Activated naive CD8-positive, alpha-beta T cell treated with anti-CD3 and anti-CD28 coated beads for 36 hours (primary cell): ENCODE measurements at regions not wholly inside any gene's neighbourhood (a gene's known extent, or its start where the extent isn't known, plus 50 kb on each side); places are given as distances from the start of the nearest gene placed in this dataset.

Experiments used
- DNase-seq: peaks from one replicate; pipeline ENCODE4 v3.0.0; 2021
- H3K27ac Mint-ChIP-seq: one replicate; pipeline ENCODE4 v1.8.0; 2022; ENCODE audit warnings: mild to moderate bottlenecking, moderate library complexity, mixed read lengths
- H3K27me3 Mint-ChIP-seq: one replicate; pipeline ENCODE4 v1.8.0; 2022; ENCODE audit warnings: mild to moderate bottlenecking, mixed read lengths
- H3K36me3 Mint-ChIP-seq: one replicate; pipeline ENCODE4 v1.8.0; 2021; ENCODE audit warnings: mild to moderate bottlenecking, mixed read lengths
- H3K4me1 Mint-ChIP-seq: one replicate; pipeline ENCODE4 v1.8.0; 2021; ENCODE audit warnings: mixed read lengths
- H3K4me3 Mint-ChIP-seq: one replicate; pipeline ENCODE4 v1.8.0; 2022; ENCODE audit warnings: mild to moderate bottlenecking, moderate library complexity, mixed read lengths
- H3K9me3 Mint-ChIP-seq: one replicate; pipeline ENCODE4 v1.8.0; 2022; ENCODE audit warnings: mixed read lengths

DNA sequence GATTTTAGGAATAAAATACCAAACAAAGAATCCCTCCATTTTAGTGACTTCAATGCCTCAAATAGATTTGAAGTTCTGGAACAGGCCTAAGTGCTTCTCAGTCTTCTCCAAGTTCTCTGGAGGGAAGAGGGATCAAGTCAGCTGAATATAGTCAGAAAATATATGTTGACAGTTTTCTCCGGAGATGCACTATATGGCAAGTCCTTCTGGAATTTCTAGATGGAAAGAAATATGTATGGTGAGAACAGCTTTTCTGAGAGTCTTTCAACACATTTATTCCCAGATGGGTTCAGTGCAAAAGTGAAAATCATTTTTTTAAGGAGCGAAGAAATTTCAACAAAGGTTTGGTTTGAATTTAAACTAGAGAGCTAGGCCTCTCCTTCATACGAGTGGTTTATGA is 317.4 kb upstream of the SLC30A5 start:
- Mint-ChIP-seq H3K27ac (no peak overlapping the region), H3K4me3 (no peak overlapping the region), H3K9me3 (peaks cover 4% of the 10 kb centered on the region), H3K4me1 (peaks cover 2% of the 10 kb centered on the region), H3K36me3 (peaks cover 4% of the 10 kb centered on the region), H3K27me3 (no peaks in the 10 kb centered on the region)
- no peak for DNase-seq

DNA sequence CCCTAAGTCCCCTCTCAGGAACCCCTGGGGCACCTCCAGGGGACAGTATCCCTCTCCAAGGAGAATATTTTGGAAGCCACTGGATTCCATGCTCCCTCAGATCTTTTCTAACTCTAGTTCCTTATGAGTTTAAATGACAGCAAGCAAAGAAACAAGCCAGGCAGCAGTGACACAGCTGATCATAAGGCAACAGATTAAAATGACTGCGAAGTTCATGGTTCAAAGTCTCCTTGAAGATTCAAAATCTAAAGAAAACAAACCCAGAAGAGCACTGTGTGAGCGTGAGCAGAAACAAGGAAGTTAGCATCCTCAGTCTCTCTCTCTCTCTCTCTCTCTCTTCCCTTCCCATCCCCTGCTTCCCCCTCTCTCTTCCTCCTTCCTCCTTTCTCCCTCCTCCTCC is 316.7 kb upstream of the SLC30A5 start:
- Mint-ChIP-seq H3K4me3 (no peak overlapping the region), H3K36me3 (peaks cover 4% of the 10 kb centered on the region), H3K4me1 (peaks cover 2% of the 10 kb centered on the region), H3K9me3 (peaks cover 4% of the 10 kb centered on the region), H3K27ac (no peak overlapping the region), H3K27me3 (no peaks in the 10 kb centered on the region)
- no peak for DNase-seq

DNA sequence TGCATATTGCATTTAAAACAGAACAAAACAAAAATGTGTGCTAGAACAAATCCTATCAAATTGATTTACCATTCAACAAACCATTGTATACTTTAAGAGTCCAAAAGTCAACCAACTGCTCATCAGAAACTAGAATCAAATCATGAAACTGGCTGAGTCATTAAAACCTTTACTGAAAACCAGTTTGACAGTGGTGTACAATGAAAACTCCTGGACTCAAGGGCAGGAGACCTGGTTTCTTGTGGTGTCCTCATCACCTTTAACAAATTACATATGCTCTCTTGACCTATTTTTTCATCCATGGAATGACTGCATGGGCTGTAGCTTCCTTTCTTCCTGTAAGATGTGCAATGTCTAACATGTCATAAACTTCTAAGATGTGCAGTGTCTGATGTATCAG is 315.3 kb upstream of the SLC30A5 start:
- H3K4me3 Mint-ChIP-seq: no peak overlapping the region
- H3K4me1 Mint-ChIP-seq: peaks cover 2% of the 10 kb centered on the region
- no peaks in the 10 kb centered on the region for H3K27me3 Mint-ChIP-seq
- peaks cover 7% of the 10 kb centered on the region for H3K9me3 Mint-ChIP-seq
- peaks cover 4% of the 10 kb centered on the region for H3K36me3 Mint-ChIP-seq
- no peak for DNase-seq
- H3K27ac Mint-ChIP-seq: no peak overlapping the region

DNA sequence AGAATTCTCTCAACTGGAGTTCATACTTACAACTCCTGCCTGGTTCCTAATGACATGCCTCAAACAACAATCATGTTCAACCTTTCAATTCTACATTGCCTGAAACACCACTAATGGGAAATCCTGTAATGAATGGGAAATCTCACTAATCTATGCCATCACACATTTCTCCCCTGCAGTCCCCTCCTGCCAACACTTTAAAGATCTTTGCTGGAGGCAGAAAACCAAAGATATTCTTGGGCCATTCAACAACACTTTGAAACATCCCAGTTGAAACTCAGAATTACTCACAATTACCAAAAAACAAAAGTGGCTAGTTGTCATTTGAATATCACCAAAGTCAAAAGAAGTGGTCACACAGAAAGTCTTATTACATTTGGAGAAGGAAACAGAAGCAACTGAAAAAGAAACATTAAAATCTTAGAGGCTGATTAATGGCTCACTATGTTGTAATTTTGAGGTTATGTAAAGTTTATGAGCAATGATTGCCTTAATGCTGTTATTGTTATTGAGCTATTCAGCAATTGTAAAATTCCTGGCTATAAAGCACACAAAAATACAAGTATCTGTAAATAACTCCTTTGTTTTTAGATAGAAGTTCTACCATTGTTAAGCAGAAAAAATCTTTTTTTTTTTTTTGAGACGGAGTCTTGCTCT is 313.4 kb upstream of the SLC30A5 start:
- H3K27me3 Mint-ChIP-seq: no peaks in the 10 kb centered on the region
- peaks cover 2% of the 10 kb centered on the region for H3K36me3 Mint-ChIP-seq
- peaks cover 11% of the 10 kb centered on the region for H3K9me3 Mint-ChIP-seq
- DNase-seq: no peak
- H3K4me3 Mint-ChIP-seq: no peak overlapping the region
- no peak overlapping the region for H3K27ac Mint-ChIP-seq
- peaks cover 2% of the 10 kb centered on the region for H3K4me1 Mint-ChIP-seq

DNA sequence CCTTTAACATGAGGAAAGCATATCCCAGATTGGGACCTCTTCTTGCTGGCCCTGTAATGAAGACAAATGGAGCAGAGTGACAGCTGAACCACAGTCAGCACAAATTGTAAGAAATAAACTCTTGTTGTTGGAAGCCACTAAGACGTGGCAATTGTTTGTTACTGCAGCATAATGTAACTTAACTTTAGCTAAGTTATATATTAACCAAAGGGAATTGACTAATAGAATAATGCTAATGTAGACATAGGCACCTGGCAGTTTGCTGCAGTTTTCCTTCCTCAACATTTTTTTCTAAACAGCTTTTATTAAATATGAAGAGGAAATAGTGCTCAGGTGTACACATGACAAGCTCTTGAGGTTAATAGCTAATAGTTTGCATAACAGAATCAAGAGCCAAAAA is 300.7 kb upstream of the SLC30A5 start:
- Mint-ChIP-seq H3K27ac (no peak overlapping the region), H3K27me3 (no peaks in the 10 kb centered on the region), H3K36me3 (no peaks in the 10 kb centered on the region), H3K4me1 (no peaks in the 10 kb centered on the region), H3K4me3 (no peak overlapping the region), H3K9me3 (no peaks in the 10 kb centered on the region)
- no peak for DNase-seq

DNA sequence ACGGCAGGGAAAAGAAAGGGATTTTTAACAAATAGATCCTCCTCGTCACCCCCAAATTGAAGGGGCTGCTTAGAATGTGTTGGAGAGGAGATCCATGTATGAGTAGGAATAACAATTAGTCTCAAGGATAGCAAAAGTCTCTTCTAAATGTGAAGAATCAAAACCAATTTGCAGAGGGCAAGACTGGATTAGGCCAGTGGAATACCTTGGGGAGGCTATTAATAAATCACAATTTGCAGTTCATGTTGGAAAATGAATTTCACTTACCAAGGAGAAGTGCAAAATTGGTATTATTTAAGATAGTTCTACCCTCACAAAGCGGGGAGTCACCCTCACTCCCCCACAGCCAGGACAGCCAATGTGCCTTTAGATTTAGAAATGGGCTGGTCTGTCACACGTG is 299.8 kb upstream of the SLC30A5 start:
- Mint-ChIP-seq H3K4me3 (no peak overlapping the region), H3K4me1 (no peaks in the 10 kb centered on the region), H3K9me3 (no peaks in the 10 kb centered on the region), H3K27ac (no peak overlapping the region), H3K36me3 (no peaks in the 10 kb centered on the region), H3K27me3 (no peaks in the 10 kb centered on the region)
- no peak for DNase-seq

DNA sequence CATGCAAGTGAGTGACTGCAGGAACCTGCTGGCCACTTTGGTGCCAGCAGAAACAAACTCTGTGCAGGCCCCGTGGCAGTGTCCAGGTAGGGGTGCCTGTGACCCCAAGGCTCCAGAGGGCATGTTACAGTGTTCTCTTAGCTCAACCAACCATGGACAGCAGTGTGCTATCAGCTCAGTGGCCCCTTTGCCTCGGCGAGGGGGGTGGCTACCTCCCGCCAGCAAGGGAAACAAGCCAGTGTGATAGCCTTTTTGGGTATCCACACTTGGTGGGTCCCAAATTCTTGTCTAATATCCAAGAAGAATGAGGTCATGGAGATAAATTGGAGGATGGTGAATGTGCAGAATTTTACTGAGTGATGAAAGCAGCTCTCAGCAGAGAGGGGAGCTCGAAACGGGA is 298.6 kb upstream of the SLC30A5 start:
- no peak for DNase-seq
- H3K27me3 Mint-ChIP-seq: no peaks in the 10 kb centered on the region
- H3K4me1 Mint-ChIP-seq: no peaks in the 10 kb centered on the region
- H3K36me3 Mint-ChIP-seq: no peaks in the 10 kb centered on the region
- no peak overlapping the region for H3K4me3 Mint-ChIP-seq
- H3K9me3 Mint-ChIP-seq: no peaks in the 10 kb centered on the region
- H3K27ac Mint-ChIP-seq: no peak overlapping the region

DNA sequence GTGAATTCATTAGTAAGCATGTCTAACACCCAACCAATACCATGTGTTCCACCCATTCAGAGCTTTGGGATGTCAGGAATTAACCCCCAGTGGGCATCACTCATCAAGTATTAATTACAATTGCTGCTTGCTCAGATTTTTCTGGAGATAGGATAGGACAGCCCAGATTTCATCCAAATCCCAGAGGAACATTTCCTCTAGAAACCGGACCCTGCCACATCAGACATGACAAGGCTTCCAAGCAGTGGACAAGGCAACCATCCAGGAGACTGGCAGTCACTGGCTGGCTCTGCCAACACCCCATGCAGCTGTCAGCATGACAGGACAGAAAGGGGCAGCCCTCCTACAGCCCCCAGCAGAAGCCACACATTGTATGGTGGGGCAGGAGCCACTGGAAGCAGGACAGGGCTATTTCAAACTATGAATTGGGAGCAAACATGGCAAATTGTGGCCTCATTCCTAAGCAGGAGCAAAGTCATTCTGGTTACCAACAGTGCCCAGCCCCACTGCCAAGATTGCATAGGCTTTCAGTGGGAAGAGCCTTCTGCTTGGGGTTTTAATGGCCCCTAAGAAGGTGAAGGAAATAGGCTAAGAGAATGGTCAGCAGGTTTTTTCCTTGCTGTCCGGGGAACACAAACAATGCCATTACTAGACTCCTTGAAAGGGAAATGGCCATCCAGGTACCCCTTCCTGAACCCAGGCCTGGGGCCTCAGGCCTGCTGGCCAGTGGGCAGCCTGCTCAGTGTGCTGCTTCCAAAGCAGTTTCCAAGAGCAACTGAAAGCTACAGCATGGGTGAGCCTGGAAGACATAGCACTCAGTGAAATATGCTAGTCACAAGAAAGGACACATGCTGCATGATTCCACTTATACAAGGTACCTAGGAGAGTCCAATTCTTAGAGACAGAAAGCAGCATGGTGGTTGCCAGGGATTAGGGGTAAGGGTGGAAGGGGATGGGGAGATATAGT is 294.7 kb upstream of the SLC30A5 start:
- Mint-ChIP-seq H3K27ac (no peak overlapping the region), H3K27me3 (no peaks in the 10 kb centered on the region), H3K9me3 (no peaks in the 10 kb centered on the region), H3K36me3 (no peaks in the 10 kb centered on the region), H3K4me3 (no peak overlapping the region), H3K4me1 (no peaks in the 10 kb centered on the region)
- no peak for DNase-seq

DNA sequence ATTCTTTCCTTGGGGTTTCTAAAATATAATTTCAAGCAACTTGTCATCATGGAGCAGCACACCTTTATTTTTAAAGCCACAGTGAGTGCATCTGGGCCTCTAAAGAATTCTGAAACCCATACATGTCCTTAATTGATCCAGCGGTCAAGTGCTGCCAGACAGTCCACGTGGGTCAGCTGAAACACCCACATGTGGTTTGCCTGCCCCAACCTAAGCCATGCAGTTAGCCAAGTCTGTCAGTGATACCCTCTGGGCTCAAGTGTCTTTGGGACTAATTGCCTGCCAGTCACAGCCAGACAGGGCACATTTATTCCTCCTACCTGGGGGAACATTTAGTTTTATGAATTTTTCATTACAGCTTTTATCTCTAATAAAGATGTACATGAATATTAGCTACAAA is 291.4 kb upstream of the SLC30A5 start:
- Mint-ChIP-seq H3K9me3 (peaks cover 3% of the 10 kb centered on the region), H3K27ac (no peak overlapping the region), H3K27me3 (no peaks in the 10 kb centered on the region), H3K36me3 (peaks cover 2% of the 10 kb centered on the region), H3K4me1 (no peaks in the 10 kb centered on the region), H3K4me3 (no peak overlapping the region)
- DNase-seq: no peak

DNA sequence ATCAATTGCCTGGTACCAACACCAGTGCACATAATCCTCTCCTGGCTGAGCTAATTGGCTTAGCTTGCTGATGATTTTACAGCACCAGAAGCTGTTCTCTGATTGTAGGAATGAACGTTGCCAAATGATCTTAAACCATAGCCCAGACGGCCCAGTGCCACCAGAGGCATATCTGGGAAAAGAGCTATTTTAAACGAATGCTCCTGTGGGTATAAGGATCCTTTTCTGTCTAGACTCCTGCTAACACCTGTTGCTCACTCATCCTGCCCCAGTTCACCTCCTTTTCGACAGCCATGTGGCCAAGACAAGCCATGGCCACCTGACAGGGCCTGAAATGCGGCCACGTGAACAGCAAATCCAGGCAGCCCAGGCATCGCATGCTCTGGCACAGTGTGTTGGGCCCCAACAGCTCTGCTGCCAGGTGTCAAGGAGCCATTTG is 289.9 kb upstream of the SLC30A5 start:
- no peak overlapping the region for H3K4me3 Mint-ChIP-seq
- H3K36me3 Mint-ChIP-seq: peaks cover 2% of the 10 kb centered on the region
- H3K4me1 Mint-ChIP-seq: no peaks in the 10 kb centered on the region
- peaks cover 3% of the 10 kb centered on the region for H3K9me3 Mint-ChIP-seq
- H3K27ac Mint-ChIP-seq: no peak overlapping the region
- DNase-seq: no peak
- no peaks in the 10 kb centered on the region for H3K27me3 Mint-ChIP-seq

DNA sequence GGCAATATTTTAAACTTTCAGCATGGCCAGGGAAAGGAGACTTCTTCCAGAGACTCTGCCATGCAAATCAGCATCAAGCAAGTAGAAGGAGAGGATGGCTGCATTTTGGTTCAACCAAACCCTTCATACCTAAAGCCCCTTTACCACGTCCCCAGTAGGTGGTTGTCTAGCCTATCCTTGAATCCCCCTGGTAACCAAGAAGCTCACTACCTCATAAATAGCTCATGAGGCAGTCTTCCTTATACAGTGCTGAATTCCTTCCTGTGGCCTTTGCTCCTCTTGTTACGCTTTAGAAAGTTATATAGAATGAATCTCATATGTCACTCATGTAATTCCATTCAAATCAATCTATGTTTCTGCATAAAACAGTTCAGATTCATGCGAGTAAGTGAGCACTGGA is 289.5 kb upstream of the SLC30A5 start:
- DNase-seq: no peak
- H3K9me3 Mint-ChIP-seq: peaks cover 3% of the 10 kb centered on the region
- no peaks in the 10 kb centered on the region for H3K4me1 Mint-ChIP-seq
- H3K36me3 Mint-ChIP-seq: peaks cover 2% of the 10 kb centered on the region
- H3K27ac Mint-ChIP-seq: no peak overlapping the region
- H3K4me3 Mint-ChIP-seq: no peak overlapping the region
- H3K27me3 Mint-ChIP-seq: no peaks in the 10 kb centered on the region

DNA sequence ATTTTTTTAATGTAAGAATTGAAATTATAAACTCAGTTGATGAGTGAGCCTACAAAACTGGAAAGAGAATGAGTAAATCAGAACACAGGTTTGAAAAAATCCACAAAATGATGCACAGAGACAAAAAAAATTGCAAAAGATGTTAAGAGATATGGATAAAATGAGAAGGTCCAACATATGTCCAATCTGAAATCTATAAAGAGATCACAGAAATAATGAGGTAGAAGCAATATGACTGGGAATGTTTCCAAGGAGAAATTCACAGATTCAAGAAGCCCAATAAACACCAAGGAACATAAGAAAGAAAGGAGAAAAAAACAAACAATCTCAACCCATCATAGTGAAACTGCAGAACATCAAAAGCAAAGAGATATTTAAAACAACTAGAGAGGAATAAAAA is 288.4 kb upstream of the SLC30A5 start:
- no peak for DNase-seq
- Mint-ChIP-seq H3K27me3 (no peaks in the 10 kb centered on the region), H3K4me3 (no peak overlapping the region), H3K27ac (no peak overlapping the region), H3K36me3 (peaks cover 2% of the 10 kb centered on the region), H3K4me1 (no peaks in the 10 kb centered on the region), H3K9me3 (peaks cover 3% of the 10 kb centered on the region)

DNA sequence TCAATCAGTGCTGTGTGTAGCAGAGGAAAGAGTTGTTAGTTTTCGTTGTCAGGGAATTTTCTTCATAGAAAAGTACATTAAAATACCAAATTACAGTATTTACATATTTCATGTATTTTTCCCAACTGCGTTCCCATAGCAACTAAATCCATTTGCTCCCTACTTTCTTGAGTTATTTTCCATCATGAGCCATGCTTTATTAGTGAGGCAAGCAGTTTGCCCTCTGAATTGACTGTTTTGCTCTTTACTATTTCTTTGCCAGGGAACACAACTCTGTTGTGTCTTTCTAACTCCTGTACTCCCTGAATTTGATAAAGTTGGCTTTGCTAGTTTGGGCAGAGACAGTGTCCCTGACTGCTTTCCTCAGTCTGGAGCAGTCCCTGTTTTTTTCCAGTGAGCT is 276.2 kb upstream of the SLC30A5 start:
- no peaks in the 10 kb centered on the region for H3K9me3 Mint-ChIP-seq
- no peak overlapping the region for H3K27ac Mint-ChIP-seq
- no peaks in the 10 kb centered on the region for H3K4me1 Mint-ChIP-seq
- DNase-seq: no peak
- no peaks in the 10 kb centered on the region for H3K36me3 Mint-ChIP-seq
- no peaks in the 10 kb centered on the region for H3K27me3 Mint-ChIP-seq
- no peak overlapping the region for H3K4me3 Mint-ChIP-seq

DNA sequence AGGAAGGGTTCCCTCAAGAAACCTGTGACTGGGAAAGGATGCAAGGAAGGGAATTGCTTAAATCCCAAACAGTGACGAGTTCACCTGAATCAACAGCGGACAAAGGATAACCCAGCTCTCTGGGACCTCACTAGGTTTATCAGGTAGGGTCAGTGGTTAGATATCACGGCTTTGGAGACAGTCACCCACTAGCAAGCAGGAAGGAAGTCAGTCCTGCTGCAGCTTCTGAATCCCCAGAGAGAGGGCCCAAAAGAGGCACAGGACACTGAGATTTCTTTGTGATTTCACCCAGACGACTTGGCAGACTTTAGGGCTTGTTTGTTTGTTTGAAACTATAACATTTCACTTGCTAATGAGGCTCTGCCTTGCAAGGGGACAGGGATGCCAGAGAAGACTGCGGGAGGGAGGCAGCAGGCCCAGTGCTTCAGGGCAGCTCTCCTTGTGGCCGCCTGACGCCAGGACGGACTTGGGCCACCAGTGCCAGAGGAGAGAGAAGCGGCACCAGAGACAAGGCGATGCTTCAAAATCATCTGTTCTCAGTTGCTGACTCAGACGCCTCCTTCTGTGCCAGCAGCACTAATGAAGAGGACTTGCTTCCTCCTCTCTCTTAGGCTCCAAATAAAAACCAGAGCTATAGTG is 275.6 kb upstream of the SLC30A5 start:
- Mint-ChIP-seq H3K27ac (no peak overlapping the region), H3K36me3 (no peaks in the 10 kb centered on the region), H3K9me3 (no peaks in the 10 kb centered on the region), H3K4me3 (no peak overlapping the region), H3K4me1 (no peaks in the 10 kb centered on the region), H3K27me3 (no peaks in the 10 kb centered on the region)
- no peak for DNase-seq

DNA sequence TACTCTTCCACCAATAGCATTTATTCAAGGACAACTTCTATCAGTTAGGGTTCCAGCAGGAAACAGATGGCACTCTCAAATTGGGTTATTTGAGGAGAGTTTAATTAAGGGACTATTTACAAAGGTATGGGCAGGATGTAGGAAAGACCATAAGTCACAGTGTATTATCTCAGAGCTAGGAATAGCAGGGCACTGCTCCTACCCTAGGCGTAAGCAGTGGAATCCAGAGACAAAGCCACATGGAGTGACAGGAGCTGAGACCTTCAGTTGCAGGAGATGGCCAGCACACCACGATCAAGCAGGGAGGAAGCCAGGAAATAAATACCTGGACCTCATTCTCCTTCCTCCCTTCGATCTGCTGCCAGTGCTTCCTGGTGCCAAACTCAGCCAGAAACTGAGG is 274.9 kb upstream of the SLC30A5 start:
- no peaks in the 10 kb centered on the region for H3K4me1 Mint-ChIP-seq
- H3K27me3 Mint-ChIP-seq: no peaks in the 10 kb centered on the region
- no peaks in the 10 kb centered on the region for H3K36me3 Mint-ChIP-seq
- no peak for DNase-seq
- H3K4me3 Mint-ChIP-seq: no peak overlapping the region
- H3K9me3 Mint-ChIP-seq: no peaks in the 10 kb centered on the region
- no peak overlapping the region for H3K27ac Mint-ChIP-seq
